T-helper 2 cell treated with Interferon-gamma antibody and Interleukin-4, amounts not matched to agents 5 μg/mL and 100 μg/mL, for 36 hours (primary cell): ENCODE measurements at regions not wholly inside any gene's neighbourhood (a gene's known extent, or its start where the extent isn't known, plus 50 kb on each side); places are given as distances from the start of the nearest gene placed in this dataset.
"Not testable (repeated sequence)": the region's sequence is repeated elsewhere in the genome, so short reads cannot be mapped to it uniquely, and the experiment has no call there.

Experiments used
- DNase-seq: peaks from one replicate; pipeline ENCODE4 v3.0.0; 2021; ENCODE audit warnings: low spot score
- H3K27ac Mint-ChIP-seq: one replicate; pipeline ENCODE4 v1.8.0; 2021; ENCODE audit warnings: mild to moderate bottlenecking, mixed read lengths
- H3K27me3 Mint-ChIP-seq: one replicate; pipeline ENCODE4 v1.8.0; 2021; ENCODE audit warnings: low read depth, mixed read lengths
- H3K36me3 Mint-ChIP-seq: one replicate; pipeline ENCODE4 v1.8.0; 2021; ENCODE audit warnings: low read depth, mixed read lengths
- H3K4me1 Mint-ChIP-seq: one replicate; pipeline ENCODE4 v1.8.0; 2021; ENCODE audit warnings: low read depth, mixed read lengths
- H3K4me3 Mint-ChIP-seq: one replicate; pipeline ENCODE4 v1.8.0; 2022; ENCODE audit warnings: mild to moderate bottlenecking, moderate library complexity, mixed read lengths
- H3K9me3 Mint-ChIP-seq: one replicate; pipeline ENCODE4 v1.8.0; 2021; ENCODE audit warnings: mixed read lengths

- H3K36me3 Mint-ChIP-seq, DNase-seq, H3K9me3 Mint-ChIP-seq, H3K4me3 Mint-ChIP-seq, H3K27me3 Mint-ChIP-seq, H3K4me1 Mint-ChIP-seq, H3K27ac Mint-ChIP-seq: not testable (repeated sequence)
These were observed 116.7 kb upstream of the ZNF469 start for GRCh38 chr16:88266036-88266435.

- H3K36me3 Mint-ChIP-seq, H3K9me3 Mint-ChIP-seq, H3K27ac Mint-ChIP-seq, DNase-seq, H3K27me3 Mint-ChIP-seq, H3K4me3 Mint-ChIP-seq, H3K4me1 Mint-ChIP-seq: not testable (repeated sequence)
These were observed 115.7 kb upstream of the ZNF469 start for GRCh38 chr16:88266935-88267551.

GRCh38 chr16:88268186-88268970 lies 114.4 kb upstream of the ZNF469 start:
- H3K4me1 Mint-ChIP-seq, H3K27ac Mint-ChIP-seq, H3K36me3 Mint-ChIP-seq, H3K27me3 Mint-ChIP-seq, H3K4me3 Mint-ChIP-seq, H3K9me3 Mint-ChIP-seq, DNase-seq: not testable (repeated sequence)

- H3K4me3 Mint-ChIP-seq, H3K9me3 Mint-ChIP-seq, H3K27me3 Mint-ChIP-seq, H3K27ac Mint-ChIP-seq, H3K36me3 Mint-ChIP-seq, DNase-seq, H3K4me1 Mint-ChIP-seq: not testable (repeated sequence)
These were observed 112.5 kb upstream of the ZNF469 start for GRCh38 chr16:88270171-88270790.

- DNase-seq, H3K9me3 Mint-ChIP-seq, H3K4me3 Mint-ChIP-seq, H3K27me3 Mint-ChIP-seq, H3K4me1 Mint-ChIP-seq, H3K36me3 Mint-ChIP-seq, H3K27ac Mint-ChIP-seq: not testable (repeated sequence)
These were observed 111.5 kb upstream of the ZNF469 start for GRCh38 chr16:88271296-88271695.

- H3K27me3 Mint-ChIP-seq, H3K4me1 Mint-ChIP-seq, H3K27ac Mint-ChIP-seq, H3K4me3 Mint-ChIP-seq, DNase-seq, H3K9me3 Mint-ChIP-seq, H3K36me3 Mint-ChIP-seq: not testable (repeated sequence)
These were observed 111.0 kb upstream of the ZNF469 start for GRCh38 chr16:88271776-88272175.

GRCh38 chr16:88272437-88272836 lies 110.3 kb upstream of the ZNF469 start:
- not testable (repeated sequence) for DNase-seq, H3K27ac Mint-ChIP-seq, H3K4me3 Mint-ChIP-seq, H3K9me3 Mint-ChIP-seq, H3K36me3 Mint-ChIP-seq, H3K27me3 Mint-ChIP-seq, H3K4me1 Mint-ChIP-seq

GRCh38 chr16:88274126-88274750 lies 108.5 kb upstream of the ZNF469 start:
- not testable (repeated sequence) for H3K9me3 Mint-ChIP-seq, H3K36me3 Mint-ChIP-seq, H3K27ac Mint-ChIP-seq, H3K4me3 Mint-ChIP-seq, H3K4me1 Mint-ChIP-seq, H3K27me3 Mint-ChIP-seq, DNase-seq

- no peaks in the 10 kb centered on the region for H3K4me1 Mint-ChIP-seq
These were observed 107.9 kb upstream of the ZNF469 start for GRCh38 chr16:88274847-88275246.

GRCh38 chr16:88275336-88276122 lies 107.2 kb upstream of the ZNF469 start:
- H3K9me3 Mint-ChIP-seq, H3K4me1 Mint-ChIP-seq, H3K36me3 Mint-ChIP-seq, H3K27me3 Mint-ChIP-seq, DNase-seq, H3K4me3 Mint-ChIP-seq, H3K27ac Mint-ChIP-seq: not testable (repeated sequence)

More at GRCh38 chr16:88274847-88275246, 107.9 kb upstream of the ZNF469 start:
- no peak for DNase-seq
- Mint-ChIP-seq H3K36me3 (no peaks in the 10 kb centered on the region), H3K27ac (no peak overlapping the region), H3K27me3 (no peaks in the 10 kb centered on the region), H3K9me3 (no peaks in the 10 kb centered on the region), H3K4me3 (no peak overlapping the region)

GRCh38 chr16:88276123-88276588 lies 106.6 kb upstream of the ZNF469 start:
- H3K9me3 Mint-ChIP-seq, H3K27me3 Mint-ChIP-seq, H3K4me1 Mint-ChIP-seq, H3K27ac Mint-ChIP-seq, DNase-seq, H3K4me3 Mint-ChIP-seq, H3K36me3 Mint-ChIP-seq: not testable (repeated sequence)

GRCh38 chr16:88276591-88276990 lies 106.2 kb upstream of the ZNF469 start:
- no peaks in the 10 kb centered on the region for H3K27me3 Mint-ChIP-seq
- no peaks in the 10 kb centered on the region for H3K36me3 Mint-ChIP-seq
- H3K27ac Mint-ChIP-seq = no peak overlapping the region
- H3K4me1 Mint-ChIP-seq = no peaks in the 10 kb centered on the region
- no peak overlapping the region for H3K4me3 Mint-ChIP-seq
- H3K9me3 Mint-ChIP-seq = no peaks in the 10 kb centered on the region
- DNase-seq = no peak

- Mint-ChIP-seq H3K9me3 (peaks cover 3% of the 10 kb centered on the region), H3K4me1 (no peaks in the 10 kb centered on the region), H3K4me3 (no peak overlapping the region), H3K27me3 (no peaks in the 10 kb centered on the region), H3K36me3 (no peaks in the 10 kb centered on the region), H3K27ac (no peak overlapping the region)
- DNase-seq = no peak
These were observed 102.8 kb upstream of the ZNF469 start for GRCh38 chr16:88279998-88280397.
